OCI-LY7 (cell line): ENCODE measurements at regions not wholly inside any gene's neighbourhood (a gene's known extent, or its start where the extent isn't known, plus 50 kb on each side); places are given as distances from the start of the nearest gene placed in this dataset.

Source experiments
- BruUV-seq: library from RNA; stranded (reverse); fragments of 400-500 nt; replicated peaks from 2 replicates; lab custom pipeline; 2021; lab: Mats Ljungman, UMichigan
- CTCF ChIA-PET: fragments of 300-600 bp; sonication (Branson Sonifier 250); formaldehyde crosslinking; loops from one replicate; lab custom pipeline; 2022; ENCODE audit warnings: antibody characterized with exemption; ENCODE audit not compliant: unreplicated experiment; lab: Charles Lee
- POLR2A ChIA-PET: fragments of 300-600 bp; sonication (Branson Sonifier 250); formaldehyde crosslinking; loops from one replicate; lab custom pipeline; 2022; ENCODE audit warnings: antibody characterized with exemption; lab: Charles Lee
- DNase-seq: peaks from one replicate; pipeline ENCODE4 v3.0.0-alpha.2; 2015; ENCODE audit warnings: low spot score
- H2AFZ ChIP-seq: fragments of 200-600 bp; sonication (generic), shearing (Covaris generic); 2 replicates; pipeline ENCODE4 v1.6.1; 2014; ENCODE audit warnings: mild to moderate bottlenecking, antibody characterized with exemption, low read length, moderate library complexity
- H3K27ac ChIP-seq: fragments of 200-600 bp; sonication (generic); 2 replicates; pipeline ENCODE4 v1.5.1; 2014; ENCODE audit warnings: mixed run types, low read depth, mild to moderate bottlenecking, moderate library complexity, low read length, inconsistent platforms; ENCODE audit not compliant: poor library complexity, severe bottlenecking
- H3K36me3 ChIP-seq: fragments of 200-600 bp; sonication (generic); 2 replicates; pipeline ENCODE4 v1.6.1; 2014; ENCODE audit warnings: mild to moderate bottlenecking, antibody characterized with exemption, low read length, moderate library complexity, mixed read lengths; ENCODE audit not compliant: insufficient read depth
- H3K4me1 ChIP-seq: fragments of 200-600 bp; sonication (generic); 2 replicates; pipeline ENCODE4 v1.5.1; 2014; ENCODE audit warnings: mild to moderate bottlenecking, low read length; ENCODE audit not compliant: insufficient read depth, poor library complexity, severe bottlenecking
- H3K4me2 ChIP-seq: fragments of 200-600 bp; sonication (generic); 2 replicates; pipeline ENCODE4 v1.6.1; 2014; ENCODE audit warnings: mild to moderate bottlenecking, low read length
- H3K4me3 ChIP-seq: fragments of 200-600 bp; sonication (generic); 2 replicates; pipeline ENCODE4 v1.5.1; 2014; ENCODE audit warnings: mild to moderate bottlenecking, low read depth, low read length; ENCODE audit not compliant: poor library complexity, severe bottlenecking
- H3K79me2 ChIP-seq: fragments of 200-600 bp; sonication (generic); 2 replicates; pipeline ENCODE4 v1.6.1; 2016; ENCODE audit warnings: low read depth, mild to moderate bottlenecking, low read length, moderate library complexity, mixed read lengths; ENCODE audit not compliant: insufficient read depth
- H3K9me2 ChIP-seq: fragments of 200-600 bp; sonication (generic); 2 replicates; pipeline ENCODE4 v1.6.1; 2016; ENCODE audit warnings: mild to moderate bottlenecking, low read length, mixed read lengths; ENCODE audit not compliant: insufficient read depth
- H3K9me3 ChIP-seq: fragments of 200-600 bp; sonication (generic); 2 replicates; pipeline ENCODE4 v1.6.1; 2014; ENCODE audit warnings: mild to moderate bottlenecking, mixed run types, low read length, mixed read lengths
- H4K20me1 ChIP-seq: fragments of 200-600 bp; sonication (generic); 2 replicates; pipeline ENCODE4 v1.6.1; 2014; ENCODE audit warnings: mild to moderate bottlenecking, antibody characterized with exemption, low read length, moderate library complexity, mixed read lengths; ENCODE audit not compliant: insufficient read depth
- CTCF ChIP-seq: fragments of 200-600 bp; sonication (generic); conservative IDR thresholded peaks from 2 replicates; pipeline ENCODE4 v1.5.1; 2014; ENCODE audit warnings: mild to moderate bottlenecking, antibody characterized with exemption, low read length, moderate library complexity, mixed read lengths
- EZH2phosphoT487 ChIP-seq: fragments of 200-600 bp; sonication (generic); IDR thresholded peaks from 2 replicates; pipeline ENCODE4 v1.6.1; 2018; ENCODE audit warnings: low read depth, borderline replicate concordance, mild to moderate bottlenecking, mixed run types, antibody characterized with exemption, low read length, moderate library complexity, mixed read lengths
- intact Hi-C: fragments of 100-400 bp; cut with micrococcal nuclease; formaldehyde crosslinking; loops from one replicate; pipeline ENCODE4 v1.10.0; 2022; ENCODE audit not compliant: unreplicated experiment

DNA sequence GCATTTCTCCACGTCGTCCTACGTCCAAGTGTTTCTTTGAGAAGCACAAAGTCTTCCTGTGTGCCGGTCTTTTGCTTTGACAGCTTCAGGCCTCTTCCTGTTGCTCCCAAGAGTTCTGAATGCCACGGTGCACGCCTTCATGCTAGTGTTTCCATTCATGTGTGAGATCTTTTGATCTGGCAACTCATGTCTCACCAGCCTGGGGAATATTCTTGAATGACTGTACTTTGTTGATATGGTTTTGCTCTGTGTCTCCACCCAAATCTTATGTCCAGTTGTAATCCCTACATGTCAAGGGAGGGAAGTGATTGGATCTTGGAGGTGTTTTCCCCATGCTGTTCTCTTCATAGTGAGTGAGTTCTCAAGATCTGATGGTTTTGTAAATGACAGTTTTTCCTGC lies 129.6 kb upstream of the THBS2 start:
- no TSS peak for BruUV-seq
- TF ChIP-seq CTCF (no peak), EZH2phosphoT487 (no peak)

GRCh38 chr6:169382735-169383134 lies 129.1 kb upstream of the THBS2 start:
- Histone ChIP-seq H3K4me3 (no peak overlapping the region), H3K36me3 (no peaks in the 10 kb centered on the region), H3K4me2 (no peak overlapping the region), H2AFZ (no peak overlapping the region), H3K9me3 (no peaks in the 10 kb centered on the region), H4K20me1 (no peaks in the 10 kb centered on the region), H3K4me1 (no peaks in the 10 kb centered on the region), H3K27ac (no peak overlapping the region), H3K79me2 (no peaks in the 10 kb centered on the region), H3K9me2 (no peaks in the 10 kb centered on the region)
- ChIA-PET POLR2A (no interaction called here), CTCF (no interaction called here)
- intact Hi-C loops, result no loop called here
- no TSS peak for BruUV-seq
- no peak for TF ChIP-seq EZH2phosphoT487
- no peak for TF ChIP-seq CTCF
- DNase-seq, result no peak

More for the DNA sequence above, 129.6 kb upstream of the THBS2 start:
- intact Hi-C loops, result no loop called here
- H3K4me2 ChIP-seq, result no peak overlapping the region
- ChIA-PET CTCF (no interaction called here), POLR2A (no interaction called here)
- H3K27ac ChIP-seq, result no peak overlapping the region
- no peaks in the 10 kb centered on the region for H3K9me3 ChIP-seq
- no peaks in the 10 kb centered on the region for H3K9me2 ChIP-seq
- DNase-seq, result no peak
- H3K4me3 ChIP-seq, result no peak overlapping the region
- H3K4me1 ChIP-seq, result no peaks in the 10 kb centered on the region
- no peaks in the 10 kb centered on the region for H3K79me2 ChIP-seq
- H3K36me3 ChIP-seq, result no peaks in the 10 kb centered on the region
- no peaks in the 10 kb centered on the region for H4K20me1 ChIP-seq
- no peak overlapping the region for H2AFZ ChIP-seq

- intact Hi-C loops, result no loop called here
- CTCF ChIA-PET, result no interaction called here
Observed at GRCh38 chr6:169381988-169382387, 128.3 kb upstream of the THBS2 start.

More at GRCh38 chr6:169381988-169382387, 128.3 kb upstream of the THBS2 start:
- Histone ChIP-seq H3K36me3 (no peaks in the 10 kb centered on the region), H3K9me3 (no peaks in the 10 kb centered on the region), H3K79me2 (no peaks in the 10 kb centered on the region), H3K4me2 (no peak overlapping the region), H3K27ac (no peak overlapping the region), H3K4me3 (no peak overlapping the region), H2AFZ (no peak overlapping the region), H3K9me2 (no peaks in the 10 kb centered on the region), H4K20me1 (no peaks in the 10 kb centered on the region), H3K4me1 (no peaks in the 10 kb centered on the region)
- no peak for DNase-seq
- POLR2A ChIA-PET, result no interaction called here
- TF ChIP-seq EZH2phosphoT487, result no peak
- TF ChIP-seq CTCF, result no peak
- no TSS peak for BruUV-seq
